H1 (cell line): ENCODE measurements at regions not wholly inside any gene's neighbourhood (a gene's known extent, or its start where the extent isn't known, plus 50 kb on each side); places are given as distances from the start of the nearest gene placed in this dataset.

Source experiments
- CHD1 ChIP-seq: IDR thresholded peaks from 2 replicates; pipeline ENCODE4 v1.6.1; 2012; ENCODE audit warnings: low read depth, low read length, improper control_type of control experiment
- NANOG ChIP-seq: IDR thresholded peaks from 2 replicates; pipeline ENCODE4 v1.6.1; 2011; ENCODE audit warnings: low read length, low read depth, mild to moderate bottlenecking, inconsistent platforms; ENCODE audit not compliant: insufficient read depth, poor library complexity, severe bottlenecking
- RFX5 ChIP-seq: IDR thresholded peaks from 2 replicates; pipeline ENCODE4 v1.6.1; 2011; ENCODE audit warnings: low read depth, low read length, improper control_type of control experiment, borderline replicate concordance
- RXRA ChIP-seq: IDR thresholded peaks from 2 replicates; pipeline ENCODE4 v1.6.1; 2011; ENCODE audit warnings: low read depth, mild to moderate bottlenecking, low read length, moderate library complexity; ENCODE audit not compliant: insufficient read depth
- SRF ChIP-seq: IDR thresholded peaks from 2 replicates; pipeline ENCODE4 v1.6.1; 2011; ENCODE audit warnings: mild to moderate bottlenecking, low read depth, low read length, moderate library complexity
- TCF12 ChIP-seq: IDR thresholded peaks from 2 replicates; pipeline ENCODE4 v1.6.1; 2011; ENCODE audit warnings: low read depth, mild to moderate bottlenecking, low read length

- TF ChIP-seq TCF12, result no peak
- TF ChIP-seq NANOG, result no peak
- TF ChIP-seq RFX5, result no peak
- no peak for TF ChIP-seq CHD1
- TF ChIP-seq RXRA, result no peak
- TF ChIP-seq SRF, result no peak
Observed at GRCh38 chr1:118323246-118323645, 138.2 kb upstream of the SPAG17 start (continued).
